ENCODE measurements at regions not wholly inside any gene's neighbourhood (a gene's known extent, or its start where the extent isn't known, plus 50 kb on each side); places are given as distances from the start of the nearest gene placed in this dataset.

DNA sequence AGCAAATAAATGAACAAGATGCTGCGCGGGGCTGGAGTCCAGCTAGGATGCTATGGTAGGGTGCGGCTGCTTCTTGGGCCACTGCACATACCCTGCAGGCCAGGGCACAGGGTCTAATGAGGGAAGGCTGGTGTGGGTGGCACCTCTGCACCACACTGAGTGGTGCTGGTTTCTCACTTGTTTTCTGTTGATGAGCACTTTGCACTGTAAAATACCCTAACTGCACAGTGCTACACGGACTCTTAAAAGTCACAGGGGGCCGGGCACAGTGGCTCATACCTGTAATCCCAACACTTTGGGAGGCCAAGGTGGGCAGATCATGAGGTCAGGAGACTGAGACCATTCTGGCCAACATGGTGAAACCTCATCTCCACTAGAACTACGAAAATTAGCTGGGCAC is 52.7 kb upstream of the DMRT1 start (continued):
- TF ChIP-seq TAF1 (IDR thresholded peaks at IDR 0.05; ENCODE audit: borderline replicate concordance, low read depth, low read length), result no peak
- TF ChIP-seq FOXJ3 (CRISPR knock-in tag; IDR thresholded peaks at IDR 0.05), result no peak
- TF ChIP-seq, protein P1, sequence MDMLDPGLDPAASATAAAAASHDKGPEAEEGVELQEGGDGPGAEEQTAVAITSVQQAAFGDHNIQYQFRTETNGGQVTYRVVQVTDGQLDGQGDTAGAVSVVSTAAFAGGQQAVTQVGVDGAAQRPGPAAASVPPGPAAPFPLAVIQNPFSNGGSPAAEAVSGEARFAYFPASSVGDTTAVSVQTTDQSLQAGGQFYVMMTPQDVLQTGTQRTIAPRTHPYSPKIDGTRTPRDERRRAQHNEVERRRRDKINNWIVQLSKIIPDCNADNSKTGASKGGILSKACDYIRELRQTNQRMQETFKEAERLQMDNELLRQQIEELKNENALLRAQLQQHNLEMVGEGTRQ (IDR thresholded peaks at IDR 0.05; ENCODE audit: borderline replicate concordance, low read depth, low read length), result no peak
- TF ChIP-seq FOXM1 (IDR thresholded peaks at IDR 0.05; ENCODE audit: low read depth), result no peak
- no peak for TF ChIP-seq JUND (IDR thresholded peaks at IDR 0.05)
- TF ChIP-seq POLR2AphosphoS5 (IDR thresholded peaks at IDR 0.05; ENCODE audit: low read depth, low read length), result no peak

Small RNA genes lying in the stretch of these regions (small RNA-seq; reads per million reads assigned to genes)
- gene AL392089.1 (0 reads per million in 7 experiments), gene RNU6-1327P (0 to 5.7 (median 0.43) reads per million in 7 experiments)

Data from SK-N-SH (cell line).